ENCODE measurements at regions not wholly inside any gene's neighbourhood (a gene's known extent, or its start where the extent isn't known, plus 50 kb on each side); places are given as distances from the start of the nearest gene placed in this dataset.
"Not testable (repeated sequence)": the region's sequence is repeated elsewhere in the genome, so short reads cannot be mapped to it uniquely, and the experiment has no call there.

DNA sequence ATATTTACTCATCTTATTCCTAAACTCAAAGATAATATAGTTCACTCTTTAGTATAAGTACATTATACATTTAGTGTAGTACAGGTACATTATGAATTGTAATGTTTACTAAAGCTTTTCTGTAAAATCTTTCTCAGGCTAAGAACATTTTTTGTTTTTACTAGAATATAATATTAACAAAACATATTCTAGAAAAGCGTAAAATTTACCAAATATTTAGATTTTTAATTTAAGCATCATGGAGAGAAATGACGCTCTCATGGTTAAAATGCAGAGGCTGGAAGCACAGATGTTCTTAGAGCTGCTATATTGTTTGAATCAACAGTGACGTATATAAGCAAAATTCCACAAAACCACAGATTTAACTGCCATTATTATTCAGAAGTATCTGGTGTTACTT, 54.7 kb upstream of the NBPF15 start:
- in situ Hi-C loops (cut with MboI; ENCODE audit: low pct_ligation_motif_present in 1 of 4, low pct_unique_long_range_greater_than_20kb in 1 of 4, low sequenced_read_pairs in 3 of 4); H3K27ac ChIP-seq; DNase-seq; H3K27me3 ChIP-seq; H3K4me3 ChIP-seq; H3K9me3 ChIP-seq; intact Hi-C loops (cut with DNase I; ENCODE audit: low total_unique reads); H3K4me1 ChIP-seq; H3K36me3 ChIP-seq: not testable (repeated sequence)
- 74% methylated on average over 1 of the region's 3 CpGs; no CpG with 5 or more reads in 1 of the 2 donors for WGBS, 2 donors (ENCODE audit: low coverage in 1 of 2)

DNA sequence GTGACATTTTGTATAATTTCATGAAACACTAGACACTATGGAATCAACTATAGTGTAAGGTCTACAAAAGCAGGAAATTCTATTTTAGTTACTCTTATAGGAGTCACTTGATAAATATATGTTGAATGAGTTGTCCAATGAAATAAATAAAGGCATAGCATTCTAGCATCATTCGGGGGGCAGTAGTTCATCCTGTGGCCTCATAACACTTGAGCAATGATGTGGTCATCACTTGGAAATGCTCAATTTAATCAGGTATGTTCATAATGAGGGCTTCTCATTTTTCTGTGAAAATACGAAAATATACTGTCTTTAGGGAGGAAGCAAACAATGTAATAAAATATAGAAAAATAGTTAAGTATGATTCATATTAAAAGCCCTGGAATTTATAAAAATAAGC, 55.4 kb upstream of the NBPF15 start:
- intact Hi-C loops (cut with DNase I; ENCODE audit: low total_unique reads); DNase-seq; H3K9me3 ChIP-seq; H3K27me3 ChIP-seq; in situ Hi-C loops (cut with MboI; ENCODE audit: low pct_ligation_motif_present in 1 of 4, low pct_unique_long_range_greater_than_20kb in 1 of 4, low sequenced_read_pairs in 3 of 4); H3K4me1 ChIP-seq; H3K27ac ChIP-seq; H3K4me3 ChIP-seq; H3K36me3 ChIP-seq: not testable (repeated sequence)
- WGBS, 2 donors (ENCODE audit: low coverage in 1 of 2) = 82 to 83% methylated on average over 1 to 2 of the region's 2 CpGs

DNA sequence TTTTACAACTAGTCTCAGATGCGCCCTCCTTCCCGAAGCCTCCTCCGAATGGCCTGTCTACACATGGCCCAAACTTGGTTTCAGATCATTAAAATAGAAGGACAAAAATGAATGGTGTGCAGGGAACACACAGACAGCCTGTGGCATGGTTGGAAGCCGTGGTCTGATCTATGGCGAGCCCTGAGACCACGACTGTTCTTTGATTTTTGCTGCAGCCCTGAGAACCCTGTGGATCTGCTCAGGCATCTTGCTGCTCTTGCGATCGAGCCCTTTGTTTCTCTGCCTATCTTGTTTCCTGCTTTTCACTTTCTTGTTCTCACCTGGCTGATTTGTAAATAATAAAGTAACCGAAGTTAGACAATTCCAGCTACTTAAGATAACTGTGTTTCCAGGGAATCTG, 57.0 kb upstream of the NBPF15 start:
- H3K36me3 ChIP-seq; intact Hi-C loops (cut with DNase I; ENCODE audit: low total_unique reads); H3K4me3 ChIP-seq; in situ Hi-C loops (cut with MboI; ENCODE audit: low pct_ligation_motif_present in 1 of 4, low pct_unique_long_range_greater_than_20kb in 1 of 4, low sequenced_read_pairs in 3 of 4); H3K27me3 ChIP-seq; H3K9me3 ChIP-seq; H3K4me1 ChIP-seq; DNase-seq; H3K27ac ChIP-seq: not testable (repeated sequence)
- 71% methylated on average over 5 of the region's 9 CpGs; no CpG with 5 or more reads in 1 of the 2 donors for WGBS, 2 donors (ENCODE audit: low coverage in 1 of 2)

DNA sequence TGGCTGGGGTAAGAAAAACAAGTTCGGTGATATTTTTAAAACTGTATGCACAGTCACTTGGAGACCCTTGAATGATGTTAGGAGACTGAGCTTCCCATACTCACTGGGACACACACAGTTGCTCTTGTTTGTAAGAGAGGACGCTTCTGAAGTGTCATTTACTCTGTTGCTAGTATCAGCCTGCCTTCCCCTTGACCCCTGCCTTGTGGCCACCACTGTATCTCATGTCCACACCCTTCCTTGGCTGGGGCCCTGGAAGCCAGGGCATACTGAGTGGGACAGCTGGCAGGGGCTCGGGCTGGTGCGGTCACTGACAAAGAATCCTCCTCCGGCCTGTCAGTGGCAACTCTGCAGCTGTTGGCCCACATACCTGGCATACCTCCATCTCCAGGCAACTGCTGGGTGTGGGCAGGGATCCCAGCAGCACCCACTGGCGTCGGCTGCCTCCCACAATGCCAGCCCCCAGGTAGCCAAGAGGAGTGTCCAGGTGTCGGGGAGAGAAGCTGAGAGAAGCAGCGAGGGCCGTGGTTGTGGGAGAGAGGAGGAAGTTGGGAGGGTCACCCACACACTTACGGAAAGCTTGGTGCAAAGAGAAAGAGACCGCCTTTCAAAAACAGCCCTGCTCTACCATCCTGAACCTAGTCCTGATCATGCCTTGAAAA, 58.2 kb upstream of the NBPF15 start:
- in situ Hi-C loops (cut with MboI; ENCODE audit: low pct_ligation_motif_present in 1 of 4, low pct_unique_long_range_greater_than_20kb in 1 of 4, low sequenced_read_pairs in 3 of 4); H3K36me3 ChIP-seq; intact Hi-C loops (cut with DNase I; ENCODE audit: low total_unique reads); DNase-seq; H3K9me3 ChIP-seq; H3K4me1 ChIP-seq; H3K27ac ChIP-seq; H3K27me3 ChIP-seq; H3K4me3 ChIP-seq: not testable (repeated sequence)
- 54% methylated on average over 10 of the region's 12 CpGs; no CpG with 5 or more reads in 1 of the 2 donors for WGBS, 2 donors (ENCODE audit: low coverage in 1 of 2)

- intact Hi-C loops (cut with DNase I; ENCODE audit: low total_unique reads); in situ Hi-C loops (cut with MboI; ENCODE audit: low pct_ligation_motif_present in 1 of 4, low pct_unique_long_range_greater_than_20kb in 1 of 4, low sequenced_read_pairs in 3 of 4); H3K27me3 ChIP-seq; H3K4me1 ChIP-seq; H3K9me3 ChIP-seq; H3K36me3 ChIP-seq: not testable (repeated sequence)
- H3K27ac ChIP-seq = peak overlapping the region in 3 of 4 donors; percentile 46 to 71 (median 53)
- peak overlapping the region in 1 of 4 donors; percentile 24 for H3K4me3 ChIP-seq
- TF ChIP-seq POLR2AphosphoS5 (IDR thresholded peaks at IDR 0.05) (peak; percentile 18 to 91 (median 55)), POLR2A (IDR thresholded peaks at IDR 0.05) (peak; percentile 44)
- DNase-seq = peak; percentile 68
- WGBS, 2 donors (ENCODE audit: low coverage in 1 of 2) = 20 to 28% methylated on average over 3 to 32 of the region's 33 CpGs
Observed at GRCh38 chr1:144523661-144524407, 62.4 kb upstream of the NBPF15 start.

- H3K4me1 ChIP-seq; in situ Hi-C loops (cut with MboI; ENCODE audit: low pct_ligation_motif_present in 1 of 4, low pct_unique_long_range_greater_than_20kb in 1 of 4, low sequenced_read_pairs in 3 of 4); H3K4me3 ChIP-seq; H3K9me3 ChIP-seq; intact Hi-C loops (cut with DNase I; ENCODE audit: low total_unique reads); H3K27ac ChIP-seq; H3K36me3 ChIP-seq; H3K27me3 ChIP-seq; DNase-seq: not testable (repeated sequence)
- peak in 4 of 5 experiments; percentile 34 to 48 (median 41) for TF ChIP-seq CTCF (IDR thresholded peaks at IDR 0.05)
- WGBS, 2 donors (ENCODE audit: low coverage in 1 of 2) = 37% methylated on average over 8 of the region's 9 CpGs; no CpG with 5 or more reads in 1 of the 2 donors
Observed at GRCh38 chr1:144532156-144532607, 60.5 kb upstream of the PPIAL4F start.

DNA sequence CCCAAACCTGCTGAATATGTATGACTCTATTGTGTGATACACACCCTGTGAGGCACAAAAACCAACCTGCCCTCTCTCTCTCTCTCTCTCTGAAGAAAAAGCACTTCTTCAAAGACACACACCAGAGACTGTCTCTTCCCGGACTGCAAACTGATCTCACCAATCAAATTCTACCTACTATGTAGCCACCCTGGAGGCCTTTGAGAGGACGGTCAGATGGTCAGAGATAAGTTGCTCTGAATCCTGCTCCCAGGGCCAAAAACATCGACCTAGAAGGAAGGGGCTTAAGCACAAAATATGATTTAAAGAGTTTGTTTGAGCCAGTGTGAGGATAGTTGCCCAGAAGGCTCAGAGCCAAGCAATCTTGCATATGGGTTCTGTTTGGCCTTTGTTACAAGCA, 59.2 kb upstream of the PPIAL4F start:
- 17 to 68% methylated on average over 1 to 3 of the region's 3 CpGs for WGBS, 2 donors (ENCODE audit: low coverage in 1 of 2)
- in situ Hi-C loops (cut with MboI; ENCODE audit: low pct_ligation_motif_present in 1 of 4, low pct_unique_long_range_greater_than_20kb in 1 of 4, low sequenced_read_pairs in 3 of 4); H3K4me1 ChIP-seq; H3K27ac ChIP-seq; H3K4me3 ChIP-seq; H3K27me3 ChIP-seq; intact Hi-C loops (cut with DNase I; ENCODE audit: low total_unique reads); H3K9me3 ChIP-seq; H3K36me3 ChIP-seq; DNase-seq: not testable (repeated sequence)

DNA sequence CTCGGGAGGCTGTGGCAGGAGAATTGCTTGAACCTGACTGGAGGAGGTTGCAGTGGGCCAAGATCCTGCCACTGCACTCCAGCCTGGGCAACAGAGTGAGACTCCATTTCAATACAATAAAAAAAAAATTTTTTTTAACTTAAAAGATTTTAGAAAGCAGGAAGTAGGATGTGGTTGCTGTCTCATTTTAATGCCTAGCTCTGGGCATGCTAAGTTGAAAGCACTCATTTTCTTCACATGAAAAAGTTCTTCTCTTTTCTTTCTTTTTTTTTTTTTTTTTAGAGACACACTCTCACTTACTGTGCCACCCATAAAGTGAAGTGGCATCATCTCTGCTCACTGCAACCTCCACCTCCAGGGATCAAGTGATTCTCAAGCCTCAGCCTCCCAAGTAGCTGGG, 58.4 kb upstream of the PPIAL4F start:
- H3K4me1 ChIP-seq; H3K4me3 ChIP-seq; intact Hi-C loops (cut with DNase I; ENCODE audit: low total_unique reads); H3K36me3 ChIP-seq; H3K27ac ChIP-seq; DNase-seq; H3K9me3 ChIP-seq; H3K27me3 ChIP-seq; in situ Hi-C loops (cut with MboI; ENCODE audit: low pct_ligation_motif_present in 1 of 4, low pct_unique_long_range_greater_than_20kb in 1 of 4, low sequenced_read_pairs in 3 of 4): not testable (repeated sequence)
- WGBS, 2 donors (ENCODE audit: low coverage in 1 of 2) = 50 to 67% methylated on average over 1 of the region's 1 CpG

DNA sequence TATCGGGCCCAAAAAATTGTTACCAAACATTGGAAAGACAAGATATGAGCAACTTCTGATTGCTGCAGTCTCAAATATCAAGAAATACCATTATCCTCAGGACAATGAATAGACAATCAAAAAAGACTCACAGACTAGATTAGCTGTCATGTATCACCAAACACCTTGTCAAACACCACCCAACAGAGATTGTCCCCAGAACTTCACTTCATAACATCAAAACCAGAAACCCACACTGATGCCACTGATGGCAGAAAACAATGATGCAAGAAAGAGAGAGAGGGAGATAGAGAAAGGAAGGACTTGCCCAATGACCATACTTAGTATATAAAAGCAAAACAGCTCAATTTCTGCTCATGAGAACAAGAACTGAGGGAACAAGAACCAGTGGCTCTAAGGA, 56.0 kb upstream of the PPIAL4F start:
- DNase-seq; in situ Hi-C loops (cut with MboI; ENCODE audit: low pct_ligation_motif_present in 1 of 4, low pct_unique_long_range_greater_than_20kb in 1 of 4, low sequenced_read_pairs in 3 of 4); H3K4me3 ChIP-seq; H3K36me3 ChIP-seq; H3K9me3 ChIP-seq; intact Hi-C loops (cut with DNase I; ENCODE audit: low total_unique reads); H3K27me3 ChIP-seq; H3K27ac ChIP-seq; H3K4me1 ChIP-seq: not testable (repeated sequence)
- WGBS, 2 donors (ENCODE audit: low coverage in 1 of 2) = 88% methylated on average over 1 of the region's 1 CpG; no CpG with 5 or more reads in 1 of the 2 donors

Measured in transverse colon (tissue), 4 donors.